ENCODE measurements at regions not wholly inside any gene's neighbourhood (a gene's known extent, or its start where the extent isn't known, plus 50 kb on each side); places are given as distances from the start of the nearest gene placed in this dataset.
A peak's percentile ranks its signal among the peaks of the same experiment; 100 is the strongest.

DNA sequence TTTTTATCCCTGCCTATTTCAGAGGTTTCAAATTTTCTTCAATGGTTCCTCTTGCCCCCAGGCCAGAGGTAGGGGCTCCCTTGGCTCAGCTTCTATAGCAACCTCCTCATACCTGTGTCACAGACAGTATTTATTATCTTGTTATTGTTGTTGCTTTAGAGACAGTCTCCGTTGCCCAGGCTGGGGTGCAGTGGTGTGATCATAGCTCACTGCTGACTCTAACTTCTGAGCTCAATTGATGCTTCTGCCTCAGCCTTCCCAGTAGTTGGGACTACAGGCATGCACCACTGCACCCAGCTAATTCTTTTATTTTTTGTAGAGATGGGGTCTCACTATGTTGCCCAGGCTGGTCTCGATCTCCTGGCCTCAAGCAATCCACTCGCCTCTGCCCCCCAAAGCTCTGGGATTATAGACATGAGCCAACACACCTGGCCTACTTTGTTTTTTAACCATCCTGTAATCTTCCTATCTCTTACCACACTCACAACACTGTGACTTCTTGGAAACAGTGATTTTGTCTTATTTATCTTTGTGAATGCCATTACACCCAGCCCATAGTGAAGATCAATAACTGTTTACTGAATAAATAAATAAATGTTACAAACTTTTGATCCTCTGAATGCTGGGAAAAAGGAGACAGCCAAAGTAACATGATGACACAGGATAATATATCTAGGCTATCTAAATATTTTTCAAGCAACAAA lies 95.9 kb downstream of the PHLDA1 start:
- TF ChIP-seq, protein P1, sequence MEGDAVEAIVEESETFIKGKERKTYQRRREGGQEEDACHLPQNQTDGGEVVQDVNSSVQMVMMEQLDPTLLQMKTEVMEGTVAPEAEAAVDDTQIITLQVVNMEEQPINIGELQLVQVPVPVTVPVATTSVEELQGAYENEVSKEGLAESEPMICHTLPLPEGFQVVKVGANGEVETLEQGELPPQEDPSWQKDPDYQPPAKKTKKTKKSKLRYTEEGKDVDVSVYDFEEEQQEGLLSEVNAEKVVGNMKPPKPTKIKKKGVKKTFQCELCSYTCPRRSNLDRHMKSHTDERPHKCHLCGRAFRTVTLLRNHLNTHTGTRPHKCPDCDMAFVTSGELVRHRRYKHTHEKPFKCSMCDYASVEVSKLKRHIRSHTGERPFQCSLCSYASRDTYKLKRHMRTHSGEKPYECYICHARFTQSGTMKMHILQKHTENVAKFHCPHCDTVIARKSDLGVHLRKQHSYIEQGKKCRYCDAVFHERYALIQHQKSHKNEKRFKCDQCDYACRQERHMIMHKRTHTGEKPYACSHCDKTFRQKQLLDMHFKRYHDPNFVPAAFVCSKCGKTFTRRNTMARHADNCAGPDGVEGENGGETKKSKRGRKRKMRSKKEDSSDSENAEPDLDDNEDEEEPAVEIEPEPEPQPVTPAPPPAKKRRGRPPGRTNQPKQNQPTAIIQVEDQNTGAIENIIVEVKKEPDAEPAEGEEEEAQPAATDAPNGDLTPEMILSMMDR (CRISPR knock-in tag; IDR thresholded peaks at IDR 0.05), result no peak
- TF ChIP-seq TCF7 (IDR thresholded peaks at IDR 0.05; ENCODE audit: low read depth), result peak; percentile 67
- TF ChIP-seq MAFK (conservative IDR thresholded peaks at IDR 0.05 in 1 of 2, IDR thresholded peaks at IDR 0.05 in 1 of 2; ENCODE audit: low read length in 2 of 2), result no peak
- TF ChIP-seq, protein P2, sequence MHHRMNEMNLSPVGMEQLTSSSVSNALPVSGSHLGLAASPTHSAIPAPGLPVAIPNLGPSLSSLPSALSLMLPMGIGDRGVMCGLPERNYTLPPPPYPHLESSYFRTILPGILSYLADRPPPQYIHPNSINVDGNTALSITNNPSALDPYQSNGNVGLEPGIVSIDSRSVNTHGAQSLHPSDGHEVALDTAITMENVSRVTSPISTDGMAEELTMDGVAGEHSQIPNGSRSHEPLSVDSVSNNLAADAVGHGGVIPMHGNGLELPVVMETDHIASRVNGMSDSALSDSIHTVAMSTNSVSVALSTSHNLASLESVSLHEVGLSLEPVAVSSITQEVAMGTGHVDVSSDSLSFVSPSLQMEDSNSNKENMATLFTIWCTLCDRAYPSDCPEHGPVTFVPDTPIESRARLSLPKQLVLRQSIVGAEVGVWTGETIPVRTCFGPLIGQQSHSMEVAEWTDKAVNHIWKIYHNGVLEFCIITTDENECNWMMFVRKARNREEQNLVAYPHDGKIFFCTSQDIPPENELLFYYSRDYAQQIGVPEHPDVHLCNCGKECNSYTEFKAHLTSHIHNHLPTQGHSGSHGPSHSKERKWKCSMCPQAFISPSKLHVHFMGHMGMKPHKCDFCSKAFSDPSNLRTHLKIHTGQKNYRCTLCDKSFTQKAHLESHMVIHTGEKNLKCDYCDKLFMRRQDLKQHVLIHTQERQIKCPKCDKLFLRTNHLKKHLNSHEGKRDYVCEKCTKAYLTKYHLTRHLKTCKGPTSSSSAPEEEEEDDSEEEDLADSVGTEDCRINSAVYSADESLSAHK (CRISPR knock-in tag; IDR thresholded peaks at IDR 0.05; ENCODE audit: borderline replicate concordance), result no peak
- TF ChIP-seq ZNF496 (CRISPR knock-in tag; IDR thresholded peaks at IDR 0.05; ENCODE audit: insufficient replicate concordance), result no peak
